ENCODE measurements at regions not wholly inside any gene's neighbourhood (a gene's known extent, or its start where the extent isn't known, plus 50 kb on each side); places are given as distances from the start of the nearest gene placed in this dataset.

- no peak for DNase-seq
Observed at GRCh38 chr12:75717902-75718301, 206.5 kb upstream of the KRR1 start.

DNA sequence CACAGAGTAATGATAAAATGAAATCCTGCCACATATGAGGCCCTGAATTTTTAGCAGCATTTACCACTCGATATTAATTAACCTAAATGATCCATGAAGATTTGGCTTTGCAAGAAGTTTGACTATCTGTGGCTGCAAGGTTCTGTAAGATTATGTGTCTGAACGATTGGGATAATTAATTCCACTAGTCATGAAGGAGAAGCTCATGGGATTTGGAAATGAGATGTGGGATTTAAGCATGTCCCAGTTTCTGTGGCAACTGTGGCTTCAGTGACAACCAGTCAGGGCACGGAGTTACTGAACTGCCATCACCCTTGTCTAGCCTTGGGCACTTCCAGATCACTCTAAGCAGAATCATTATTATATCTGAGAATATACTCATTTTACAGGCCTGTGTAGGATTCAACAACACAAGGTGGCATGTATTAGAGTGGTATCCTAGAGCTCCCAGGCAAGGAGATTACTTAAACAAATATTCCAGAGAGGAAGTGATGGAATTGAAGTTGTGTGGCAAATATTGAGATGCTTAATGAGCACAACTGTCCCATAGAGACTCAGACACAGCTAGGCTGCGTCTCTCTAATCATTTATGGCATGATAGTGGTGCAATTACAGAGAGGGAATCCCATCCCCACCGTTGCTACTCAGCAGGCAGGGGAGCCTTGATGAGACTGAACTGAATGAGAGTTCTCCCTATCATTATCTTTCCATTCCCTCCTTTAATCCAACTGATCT, 205.0 kb upstream of the KRR1 start:
- DNase-seq = no peak

DNA sequence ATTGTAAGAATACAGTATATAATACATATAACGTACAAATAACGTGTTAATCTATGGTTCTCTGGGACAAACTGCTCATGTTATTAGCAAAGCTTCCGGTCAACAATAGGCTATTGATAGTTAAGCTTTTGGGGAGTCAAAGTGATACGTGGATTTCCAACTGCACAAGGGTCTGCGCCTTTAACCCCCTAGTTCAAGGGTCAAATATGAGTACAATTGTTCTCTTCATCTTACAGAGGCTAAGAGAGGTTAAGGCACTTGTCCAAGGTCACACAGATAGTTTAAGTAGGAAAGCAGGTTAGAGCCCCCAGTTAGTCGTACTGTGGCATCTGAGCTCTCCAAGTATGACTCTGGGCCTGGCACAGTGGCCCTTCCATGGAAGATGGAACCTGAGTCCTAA, 204.3 kb upstream of the KRR1 start:
- DNase-seq = no peak

DNA sequence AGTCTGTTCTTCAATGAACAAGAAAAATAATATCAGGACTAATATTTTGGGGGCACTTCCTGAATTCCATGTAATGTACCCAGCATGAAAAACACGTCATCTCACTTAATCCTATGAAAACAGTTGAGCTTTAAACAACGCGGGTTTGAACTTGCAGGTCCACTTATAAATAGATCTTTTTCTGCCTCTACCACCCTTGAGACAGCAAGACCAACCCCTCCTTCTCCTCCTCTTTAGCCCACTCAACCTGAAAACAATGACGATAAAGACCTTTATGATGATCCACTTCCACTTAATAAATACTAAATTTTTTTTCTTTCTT, 203.9 kb upstream of the KRR1 start:
- DNase-seq = no peak

GRCh38 chr12:75714462-75715322, 203.3 kb upstream of the KRR1 start:
- DNase-seq = no peak

GRCh38 chr12:75713434-75713833, 202.0 kb upstream of the KRR1 start:
- no peak for DNase-seq

GRCh38 chr12:75712223-75712622, 200.8 kb upstream of the KRR1 start:
- DNase-seq = no peak

- DNase-seq = no peak
Observed at GRCh38 chr12:75711271-75711670, 199.9 kb upstream of the KRR1 start.

DNA sequence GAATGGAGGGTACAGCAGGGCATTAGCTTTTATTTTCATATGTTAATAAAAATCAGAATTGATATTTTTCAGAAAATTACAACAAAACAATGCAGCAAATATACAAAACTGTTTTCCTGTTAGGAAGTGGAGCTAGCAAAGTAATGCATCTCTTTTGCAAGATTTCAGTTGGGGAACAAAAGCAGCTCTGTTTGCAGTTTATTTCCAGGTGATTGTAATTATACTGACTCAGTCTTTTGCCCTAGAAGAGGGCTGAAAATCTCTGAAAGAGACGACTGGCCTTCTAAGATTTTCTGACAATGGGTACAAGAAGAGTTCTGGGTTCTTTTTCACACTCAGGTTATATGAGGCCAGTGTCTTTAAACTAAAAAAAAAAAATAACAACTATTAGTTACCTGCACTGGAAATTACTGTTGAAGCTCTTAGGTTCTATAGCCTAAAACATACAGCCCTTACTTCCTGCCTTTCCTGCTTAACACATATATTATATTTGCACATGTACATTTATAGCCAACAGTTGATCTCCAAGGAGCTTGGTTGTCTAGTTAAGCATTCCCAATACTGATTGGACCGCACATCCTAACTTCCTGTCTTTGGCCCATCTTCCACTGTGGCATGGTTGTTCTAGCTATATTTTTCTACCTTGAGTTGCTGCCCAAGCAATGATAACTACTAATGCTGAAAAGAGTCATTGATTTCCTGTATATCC, 199.1 kb upstream of the KRR1 start:
- DNase-seq = no peak

GRCh38 chr12:75709503-75709902, 198.1 kb upstream of the KRR1 start:
- DNase-seq = no peak

DNA sequence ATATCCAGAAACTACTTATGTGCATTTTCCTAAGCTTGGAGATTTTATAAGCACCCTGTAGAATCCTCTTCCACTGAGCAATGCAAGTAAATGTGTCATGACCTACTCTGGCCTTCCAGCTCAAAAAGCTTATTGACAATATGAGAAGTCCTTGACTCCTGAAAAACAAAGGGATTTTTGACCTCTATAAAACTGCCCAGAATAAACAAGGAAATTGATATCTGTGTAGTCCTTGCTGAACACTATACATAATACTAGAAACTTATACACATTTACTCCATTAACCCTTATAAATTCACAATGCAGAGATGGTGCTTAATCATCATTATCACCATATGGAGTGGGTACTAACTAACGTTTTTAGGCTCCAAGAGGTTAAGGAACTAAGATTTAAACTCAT, 197.4 kb upstream of the KRR1 start:
- no peak for DNase-seq

- DNase-seq = no peak
Observed at GRCh38 chr12:75707983-75708382, 196.6 kb upstream of the KRR1 start.

GRCh38 chr12:75706786-75707605, 195.6 kb upstream of the KRR1 start:
- no peak for DNase-seq

GRCh38 chr12:75705749-75706711, 194.6 kb upstream of the KRR1 start:
- DNase-seq = no peak

- DNase-seq = no peak
Observed at GRCh38 chr12:75704664-75705063, 193.3 kb upstream of the KRR1 start.

DNA sequence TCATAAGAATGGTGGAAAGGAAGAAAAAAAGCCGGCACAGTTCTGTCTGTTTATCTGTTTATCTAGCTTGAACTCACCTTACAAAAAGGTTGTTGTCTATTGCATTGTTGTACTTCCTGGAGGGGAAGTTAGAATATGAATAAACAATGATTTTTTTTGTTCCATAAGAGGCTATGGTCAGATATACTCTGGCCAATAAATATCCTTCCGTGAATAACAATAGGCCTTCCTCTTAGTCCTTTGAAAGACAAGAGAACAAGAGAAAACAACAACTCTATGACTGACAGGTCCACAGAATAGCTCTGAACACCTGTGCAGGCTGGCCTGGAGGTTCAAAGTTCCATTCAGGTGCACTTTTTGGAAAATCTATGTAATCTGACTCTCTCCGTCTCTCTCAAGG, 192.8 kb upstream of the KRR1 start:
- no peak for DNase-seq

GRCh38 chr12:75703131-75703530, 191.7 kb upstream of the KRR1 start:
- no peak for DNase-seq

GRCh38 chr12:75702477-75703093, 191.2 kb upstream of the KRR1 start:
- DNase-seq = no peak

DNA sequence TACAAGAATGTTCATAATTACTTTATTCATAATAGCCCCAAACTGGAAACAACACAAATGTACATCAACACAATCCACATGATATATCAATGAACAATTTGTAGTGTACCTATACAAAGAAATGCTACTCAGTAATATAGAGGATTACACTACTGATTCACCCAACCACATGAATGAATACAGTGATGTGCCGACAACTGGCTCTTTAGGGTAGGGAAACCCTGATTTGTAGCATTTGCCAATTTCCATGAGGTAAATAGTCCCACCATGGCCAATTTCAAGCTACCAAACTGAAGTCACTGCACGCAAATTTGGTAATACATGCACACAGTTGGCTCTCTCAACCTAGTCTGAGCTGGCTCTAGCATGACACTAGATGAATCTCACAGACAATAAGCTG, 190.4 kb upstream of the KRR1 start:
- DNase-seq = no peak

- DNase-seq = no peak
Observed at GRCh38 chr12:75699728-75700496, 188.5 kb upstream of the KRR1 start.

DNA sequence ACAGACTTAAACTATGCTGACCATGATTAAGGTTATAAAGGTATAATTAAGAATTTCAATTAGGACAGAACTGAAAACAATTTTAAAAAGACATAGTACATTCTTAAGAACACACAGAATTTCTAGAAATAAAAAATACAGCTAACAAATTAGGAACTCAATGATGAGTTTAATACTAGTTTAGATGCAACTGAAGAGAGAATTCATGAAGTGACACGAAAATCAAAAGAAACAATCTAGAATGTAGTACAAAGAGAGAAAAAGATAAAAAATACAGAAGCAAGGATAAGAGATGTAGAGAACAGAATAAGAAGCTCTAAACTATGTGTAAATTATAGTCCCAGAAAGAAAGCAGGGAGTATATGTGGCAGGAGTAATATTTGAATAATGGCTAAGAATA, 187.8 kb upstream of the KRR1 start:
- DNase-seq = no peak

Data from 8988T (cell line).